Liver (tissue), 3 donors: ENCODE measurements at regions not wholly inside any gene's neighbourhood (a gene's known extent, or its start where the extent isn't known, plus 50 kb on each side); places are given as distances from the start of the nearest gene placed in this dataset.

Source experiments
- EGR1 ChIP-seq, 2 donors: IDR thresholded peaks; 2 replicates each; pipeline ENCODE4 v1.6.1; 2016 to 2018; ENCODE audit warnings: antibody characterized with exemption in 2 of 2, low read depth in 2 of 2
- FOXA1 ChIP-seq: IDR thresholded peaks from 2 replicates; pipeline ENCODE4 v1.6.1; 2016; ENCODE audit warnings: antibody characterized with exemption
- FOXA2 ChIP-seq: IDR thresholded peaks from 2 replicates; pipeline ENCODE4 v1.6.1; 2016; ENCODE audit warnings: antibody characterized with exemption
- GABPA ChIP-seq, 2 donors: IDR thresholded peaks in 1 of 2; conservative IDR thresholded peaks in 1 of 2; 2 replicates each; pipeline ENCODE4 v1.6.1; 2016; ENCODE audit warnings: antibody characterized with exemption in 2 of 2, mild to moderate bottlenecking in 1 of 2, moderate library complexity in 1 of 2
- JUND ChIP-seq, 2 donors: IDR thresholded peaks; 2 replicates each; pipeline ENCODE4 v1.6.1; 2016; ENCODE audit warnings: antibody characterized with exemption in 2 of 2
- RAD21 ChIP-seq, 2 donors: IDR thresholded peaks; 2 replicates each; pipeline ENCODE4 v1.6.1; 2016; ENCODE audit warnings: antibody characterized with exemption in 2 of 2, mild to moderate bottlenecking in 2 of 2
- RXRA ChIP-seq, 2 donors: IDR thresholded peaks; 2 replicates each; pipeline ENCODE4 v1.6.1; 2017 to 2018; ENCODE audit warnings: antibody characterized with exemption in 2 of 2, mild to moderate bottlenecking in 1 of 2
- TAF1 ChIP-seq: conservative IDR thresholded peaks from 2 replicates; pipeline ENCODE4 v1.6.1; 2016; ENCODE audit warnings: antibody characterized with exemption, mild to moderate bottlenecking
- YY1 ChIP-seq: IDR thresholded peaks from 2 replicates; pipeline ENCODE4 v1.6.1; 2016; ENCODE audit warnings: antibody characterized with exemption, mild to moderate bottlenecking
- TF ChIP-seq, protein P1 (sequence below): fragments of 150-350 bp; IDR thresholded peaks from 2 replicates; pipeline ENCODE4 v1.5.1; 2017; ENCODE audit warnings: improper control_type of control experiment, low read depth, low read length; ENCODE audit not compliant: missing input control
- TF ChIP-seq, protein P2 (sequence below): IDR thresholded peaks from 2 replicates; pipeline ENCODE4 v1.6.1; 2016; ENCODE audit warnings: antibody characterized with exemption
- TF ChIP-seq, protein P3 (sequence below): IDR thresholded peaks from 2 replicates; pipeline ENCODE4 v1.6.1; 2016; ENCODE audit warnings: antibody characterized with exemption, mild to moderate bottlenecking
- TF ChIP-seq, protein P4 (sequence below): IDR thresholded peaks from 2 replicates; pipeline ENCODE4 v1.6.1; 2016; ENCODE audit warnings: antibody characterized with exemption
- donor health status: healthy.
- donor health status: healthy.

DNA sequence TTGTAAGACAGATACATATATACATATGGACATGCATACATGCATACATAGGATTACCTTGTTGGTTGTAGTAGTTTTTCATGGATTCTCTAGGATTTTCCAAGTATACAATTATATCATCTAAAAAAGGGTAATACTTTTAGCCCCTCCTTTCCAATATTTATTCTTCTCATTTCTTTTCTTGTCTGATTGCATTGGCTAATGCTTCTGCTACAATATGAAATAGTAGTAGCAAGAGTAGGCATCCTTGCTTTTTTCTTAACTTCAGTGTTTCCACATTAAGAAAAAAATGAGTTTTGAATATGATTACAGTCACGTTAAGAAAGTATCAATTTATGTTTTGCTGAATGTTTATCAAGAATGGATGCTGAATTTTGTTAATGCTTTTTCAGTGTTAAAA lies 58.0 kb downstream of the RBFOX3 start:
- TF ChIP-seq, protein P1, sequence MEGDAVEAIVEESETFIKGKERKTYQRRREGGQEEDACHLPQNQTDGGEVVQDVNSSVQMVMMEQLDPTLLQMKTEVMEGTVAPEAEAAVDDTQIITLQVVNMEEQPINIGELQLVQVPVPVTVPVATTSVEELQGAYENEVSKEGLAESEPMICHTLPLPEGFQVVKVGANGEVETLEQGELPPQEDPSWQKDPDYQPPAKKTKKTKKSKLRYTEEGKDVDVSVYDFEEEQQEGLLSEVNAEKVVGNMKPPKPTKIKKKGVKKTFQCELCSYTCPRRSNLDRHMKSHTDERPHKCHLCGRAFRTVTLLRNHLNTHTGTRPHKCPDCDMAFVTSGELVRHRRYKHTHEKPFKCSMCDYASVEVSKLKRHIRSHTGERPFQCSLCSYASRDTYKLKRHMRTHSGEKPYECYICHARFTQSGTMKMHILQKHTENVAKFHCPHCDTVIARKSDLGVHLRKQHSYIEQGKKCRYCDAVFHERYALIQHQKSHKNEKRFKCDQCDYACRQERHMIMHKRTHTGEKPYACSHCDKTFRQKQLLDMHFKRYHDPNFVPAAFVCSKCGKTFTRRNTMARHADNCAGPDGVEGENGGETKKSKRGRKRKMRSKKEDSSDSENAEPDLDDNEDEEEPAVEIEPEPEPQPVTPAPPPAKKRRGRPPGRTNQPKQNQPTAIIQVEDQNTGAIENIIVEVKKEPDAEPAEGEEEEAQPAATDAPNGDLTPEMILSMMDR, result no peak
- no peak for TF ChIP-seq YY1
- TF ChIP-seq FOXA2, result no peak
- no peak for TF ChIP-seq RAD21 (IDR thresholded peaks at IDR 0.05)
- TF ChIP-seq TAF1, result no peak
- TF ChIP-seq, protein P2, sequence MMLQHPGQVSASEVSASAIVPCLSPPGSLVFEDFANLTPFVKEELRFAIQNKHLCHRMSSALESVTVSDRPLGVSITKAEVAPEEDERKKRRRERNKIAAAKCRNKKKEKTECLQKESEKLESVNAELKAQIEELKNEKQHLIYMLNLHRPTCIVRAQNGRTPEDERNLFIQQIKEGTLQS, result no peak
- no peak for TF ChIP-seq GABPA (IDR thresholded peaks at IDR 0.05 in 1 of 2, conservative IDR thresholded peaks at IDR 0.05 in 1 of 2)
- TF ChIP-seq RXRA (IDR thresholded peaks at IDR 0.05), result no peak
- TF ChIP-seq, protein P3, sequence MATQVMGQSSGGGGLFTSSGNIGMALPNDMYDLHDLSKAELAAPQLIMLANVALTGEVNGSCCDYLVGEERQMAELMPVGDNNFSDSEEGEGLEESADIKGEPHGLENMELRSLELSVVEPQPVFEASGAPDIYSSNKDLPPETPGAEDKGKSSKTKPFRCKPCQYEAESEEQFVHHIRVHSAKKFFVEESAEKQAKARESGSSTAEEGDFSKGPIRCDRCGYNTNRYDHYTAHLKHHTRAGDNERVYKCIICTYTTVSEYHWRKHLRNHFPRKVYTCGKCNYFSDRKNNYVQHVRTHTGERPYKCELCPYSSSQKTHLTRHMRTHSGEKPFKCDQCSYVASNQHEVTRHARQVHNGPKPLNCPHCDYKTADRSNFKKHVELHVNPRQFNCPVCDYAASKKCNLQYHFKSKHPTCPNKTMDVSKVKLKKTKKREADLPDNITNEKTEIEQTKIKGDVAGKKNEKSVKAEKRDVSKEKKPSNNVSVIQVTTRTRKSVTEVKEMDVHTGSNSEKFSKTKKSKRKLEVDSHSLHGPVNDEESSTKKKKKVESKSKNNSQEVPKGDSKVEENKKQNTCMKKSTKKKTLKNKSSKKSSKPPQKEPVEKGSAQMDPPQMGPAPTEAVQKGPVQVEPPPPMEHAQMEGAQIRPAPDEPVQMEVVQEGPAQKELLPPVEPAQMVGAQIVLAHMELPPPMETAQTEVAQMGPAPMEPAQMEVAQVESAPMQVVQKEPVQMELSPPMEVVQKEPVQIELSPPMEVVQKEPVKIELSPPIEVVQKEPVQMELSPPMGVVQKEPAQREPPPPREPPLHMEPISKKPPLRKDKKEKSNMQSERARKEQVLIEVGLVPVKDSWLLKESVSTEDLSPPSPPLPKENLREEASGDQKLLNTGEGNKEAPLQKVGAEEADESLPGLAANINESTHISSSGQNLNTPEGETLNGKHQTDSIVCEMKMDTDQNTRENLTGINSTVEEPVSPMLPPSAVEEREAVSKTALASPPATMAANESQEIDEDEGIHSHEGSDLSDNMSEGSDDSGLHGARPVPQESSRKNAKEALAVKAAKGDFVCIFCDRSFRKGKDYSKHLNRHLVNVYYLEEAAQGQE, result no peak
- TF ChIP-seq, protein P4, sequence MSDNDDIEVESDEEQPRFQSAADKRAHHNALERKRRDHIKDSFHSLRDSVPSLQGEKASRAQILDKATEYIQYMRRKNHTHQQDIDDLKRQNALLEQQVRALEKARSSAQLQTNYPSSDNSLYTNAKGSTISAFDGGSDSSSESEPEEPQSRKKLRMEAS, result no peak
- TF ChIP-seq FOXA1, result no peak
- no peak for TF ChIP-seq JUND (IDR thresholded peaks at IDR 0.05)
- TF ChIP-seq EGR1 (IDR thresholded peaks at IDR 0.05; ENCODE audit: low read depth in 2 of 2), result no peak
